ENCODE measurements at regions not wholly inside any gene's neighbourhood (a gene's known extent, or its start where the extent isn't known, plus 50 kb on each side); places are given as distances from the start of the nearest gene placed in this dataset.

DNA sequence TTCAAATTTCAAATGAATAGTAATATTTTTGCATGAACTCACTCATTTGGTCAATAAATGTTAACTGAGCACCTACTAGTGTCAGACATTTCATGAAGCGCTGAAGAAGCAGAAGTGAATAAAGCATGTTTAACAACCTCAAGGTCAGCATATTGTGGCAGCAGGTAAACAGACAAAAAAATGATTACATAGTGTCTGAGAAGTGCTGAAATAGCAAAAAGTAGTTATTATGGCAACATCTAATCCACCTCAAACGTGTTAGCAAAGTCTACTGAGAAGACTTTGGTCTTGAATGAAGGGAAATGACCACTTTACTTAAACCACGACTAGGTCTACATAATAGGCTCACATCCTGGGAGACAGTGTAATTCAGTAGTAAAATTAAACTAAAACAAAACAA is 452.2 kb upstream of the LRATD1 start:
- RAD21 ChIA-PET (ENCODE audit: unreplicated experiment), result no interaction called here
- WGBS (ENCODE audit: insufficient coverage, insufficient replicate concordance, low lambda C conversion rate, missing lambda C conversion rate), result 23% methylated on average over 3 of the region's 3 CpGs
- BruUV-seq (replicated peaks), result no TSS peak

More for the DNA sequence above, 452.2 kb upstream of the LRATD1 start:
- TF ChIP-seq BHLHE40 (IDR thresholded peaks at IDR 0.05; ENCODE audit: borderline replicate concordance in 1 of 2, low read depth in 2 of 2, low read length in 1 of 2) (no peak), ATF2 (IDR thresholded peaks at IDR 0.05; ENCODE audit: low read length) (no peak), NR2C1 (IDR thresholded peaks at IDR 0.05) (no peak), KAT2A (conservative IDR thresholded peaks at IDR 0.05; ENCODE audit: control insufficient read depth, low read depth, low read length) (no peak), PAX8 (IDR thresholded peaks at IDR 0.05) (no peak), CBFB (IDR thresholded peaks at IDR 0.05; ENCODE audit: low read depth) (no peak), MYB (IDR thresholded peaks at IDR 0.05; ENCODE audit: borderline replicate concordance, low read depth, low read length) (no peak), ZBTB11 (CRISPR knock-in tag; IDR thresholded peaks at IDR 0.05) (no peak), YBX1 (IDR thresholded peaks at IDR 0.05) (no peak), POLR2AphosphoS5 (IDR thresholded peaks at IDR 0.05; ENCODE audit: low read length) (no peak), STAT1 (conservative IDR thresholded peaks at IDR 0.05) (no peak), CUX1 (IDR thresholded peaks at IDR 0.05; ENCODE audit: insufficient replicate concordance, low read depth, low read length) (no peak), PML (IDR thresholded peaks at IDR 0.05; ENCODE audit: low read length) (no peak), SMAD1 (IDR thresholded peaks at IDR 0.05; ENCODE audit: low read depth, partially characterized antibody) (no peak)
- POLR2A ChIA-PET, result no interaction called here
- H3K27me3 ChIP-seq (replicated peaks in 1 of 2; ENCODE audit: control insufficient read depth in 2 of 2, insufficient read depth in 2 of 2, low read length in 1 of 2), result no peaks in the 10 kb centered on the region
- H3K36me3 ChIP-seq (ENCODE audit: control insufficient read depth in 2 of 2, insufficient read depth in 2 of 2, low read length in 1 of 2), result no peaks in the 10 kb centered on the region
- SMC1A ChIA-PET (ENCODE audit: uncharacterized antibody, unreplicated experiment), result no interaction called here
- in situ Hi-C loops (cut with MboI) (no loop called here), intact Hi-C loops (cut with micrococcal nuclease; ENCODE audit: unreplicated experiment) (no loop called here)
- FAIRE-seq, result no peak
- no peak overlapping the region for H3K9ac ChIP-seq (ENCODE audit: control insufficient read depth, insufficient read depth, low read length)
- CTCF ChIA-PET, result no interaction called here
- DNase-seq (ENCODE audit: low read depth, low spot score), result no peak
- H3K79me2 ChIP-seq (ENCODE audit: control insufficient read depth, insufficient read depth, low read length), result no peaks in the 10 kb centered on the region
- no peak overlapping the region for H3K4me3 ChIP-seq
- no peaks in the 10 kb centered on the region for H3K4me1 ChIP-seq (ENCODE audit: control insufficient read depth, insufficient read depth, low read length)
- no peaks in the 10 kb centered on the region for H4K20me1 ChIP-seq (ENCODE audit: control insufficient read depth, insufficient read depth)
- H2AFZ ChIP-seq (ENCODE audit: control insufficient read depth, low read depth, low read length), result no peak overlapping the region
- no peaks in the 10 kb centered on the region; the same call in 2 of the 3 replicates for H3K9me3 ChIP-seq (replicated peaks; ENCODE audit: control insufficient read depth, insufficient read depth, low read length)
- H3K27ac ChIP-seq (ENCODE audit: control insufficient read depth, insufficient read depth), result no peak overlapping the region
- no peak overlapping the region for H3K4me2 ChIP-seq (ENCODE audit: control insufficient read depth, insufficient read depth)
- no peak for ATAC-seq
